Right cardiac atrium (tissue), 5 donors: ENCODE measurements at regions not wholly inside any gene's neighbourhood (a gene's known extent, or its start where the extent isn't known, plus 50 kb on each side); places are given as distances from the start of the nearest gene placed in this dataset.
A peak's percentile ranks its signal among the peaks of the same experiment; 100 is the strongest.

Experiments
- ATAC-seq, 2 donors: fragments of 200-7000 bp; cut with Tn5 transposase; one replicate each; pipeline versions ENCODE4 v1.8.0 to v1.9.1; 2020; ENCODE audit warnings: moderate library complexity in 2 of 2, mild to moderate bottlenecking in 1 of 2
- DNase-seq, 3 donors: peaks; one replicate each; pipeline ENCODE4 v3.0.0-alpha.2; 2020
- H3K27ac ChIP-seq: one replicate; pipeline ENCODE4 v1.5.1; 2013; ENCODE audit warnings: mild to moderate bottlenecking, low read length, control low read depth, moderate library complexity
- H3K27me3 ChIP-seq: one replicate; pipeline ENCODE4 v1.6.1; 2013; ENCODE audit not compliant: control insufficient read depth, insufficient read depth
- H3K4me1 ChIP-seq: one replicate; pipeline ENCODE4 v1.6.1; 2013; ENCODE audit warnings: low read length; ENCODE audit not compliant: control insufficient read depth, insufficient read depth
- H3K4me3 ChIP-seq: one replicate; pipeline ENCODE4 v1.5.1; 2013; ENCODE audit warnings: low read length, control low read depth
- H3K9me3 ChIP-seq: one replicate; pipeline ENCODE4 v1.6.1; 2013; ENCODE audit warnings: low read length; ENCODE audit not compliant: control insufficient read depth
- WGBS: extraction: QIAGEN DNeasy Blood & Tissue Kit; methylation state at CpG from one replicate; pipeline ENCODE4 v1.1.7; 2013; 5-methylcytosine and 5-hydroxymethylcytosine counted together
- intact Hi-C, 4 donors: fragments of 100-400 bp; cut with DNase I; formaldehyde crosslinking; loops; one replicate each; pipeline versions ENCODE4 v1.11.0 to v1.14.0; 2022 to 2023
- donor health status: healthy with polysubstance abuse.
- donor health status: DM: no; HTN: yes; CAD: no.
- donor health status: DM: no; HTN: no; CAD: no.
- donor health status: DM: no; HTN: yes; CAD: no; lungs with severe emphysema.
- donor health status: DM: yes; HTN: yes; CAD: no.

DNA sequence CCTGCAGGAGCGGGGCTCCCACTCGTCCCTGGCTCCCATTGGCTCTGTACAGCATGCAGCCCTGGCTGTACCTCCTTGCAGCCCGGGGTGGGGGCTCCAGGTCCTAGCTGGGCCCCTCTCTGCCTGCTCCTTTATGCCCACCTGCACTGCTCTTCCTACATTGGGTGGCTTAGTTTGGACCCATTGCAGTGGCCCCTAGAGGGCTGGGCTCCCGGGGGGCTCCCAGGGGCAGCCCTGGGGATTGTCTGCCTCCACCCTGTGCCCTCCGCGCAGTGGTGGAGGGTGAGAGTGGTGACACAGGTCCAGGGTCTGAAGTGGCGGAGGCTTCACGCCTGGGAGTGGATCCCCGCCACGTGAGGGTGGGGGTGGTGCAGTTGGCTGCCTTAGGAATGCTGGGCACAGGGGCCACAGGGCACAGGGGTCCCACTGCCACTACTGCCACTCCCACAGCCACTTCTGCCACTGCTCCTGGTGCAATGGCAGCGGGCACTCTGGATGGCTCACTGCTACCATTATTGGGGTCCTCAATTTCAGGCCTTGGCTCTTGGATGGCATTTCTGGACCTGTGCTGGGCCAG, 177.1 kb downstream of the ARL4A start:
- WGBS: 86% methylated on average over 11 of the region's 11 CpGs
- no peaks in the 10 kb centered on the region for H3K27me3 ChIP-seq
- no peaks in the 10 kb centered on the region for H3K4me1 ChIP-seq
- H3K4me3 ChIP-seq: no peak overlapping the region
- peak in 1 of 3 donors; percentile 25 for DNase-seq
- no peaks in the 10 kb centered on the region for H3K9me3 ChIP-seq
- intact Hi-C loops: no loop called here
- peak in 1 of 2 donors; percentile 45 for ATAC-seq
- H3K27ac ChIP-seq: no peak overlapping the region

DNA sequence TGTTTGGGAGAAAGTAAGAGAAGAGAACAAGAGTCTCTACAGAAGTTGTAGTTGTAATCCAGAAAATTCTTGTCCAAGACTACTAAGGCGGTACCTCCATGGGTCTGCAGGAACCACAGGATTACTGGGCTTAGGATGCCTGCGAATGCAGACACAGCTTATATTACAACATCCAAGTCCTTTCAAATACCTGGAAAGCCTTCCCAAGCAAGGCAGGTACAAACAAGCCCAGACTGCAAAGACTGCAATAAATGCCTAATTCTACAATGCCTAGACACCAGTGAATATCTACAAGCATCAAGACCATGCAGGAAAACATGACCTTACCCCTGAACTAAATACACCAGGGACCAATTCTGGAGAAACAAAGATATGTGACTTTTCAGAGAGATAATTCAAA, 178.2 kb downstream of the ARL4A start:
- Histone ChIP-seq H3K4me3 (no peak overlapping the region), H3K27ac (no peak overlapping the region), H3K4me1 (no peaks in the 10 kb centered on the region), H3K9me3 (no peaks in the 10 kb centered on the region), H3K27me3 (no peaks in the 10 kb centered on the region)
- DNase-seq: no peak
- intact Hi-C loops: no loop called here
- 98% methylated on average over 2 of the region's 2 CpGs for WGBS
- no peak for ATAC-seq

DNA sequence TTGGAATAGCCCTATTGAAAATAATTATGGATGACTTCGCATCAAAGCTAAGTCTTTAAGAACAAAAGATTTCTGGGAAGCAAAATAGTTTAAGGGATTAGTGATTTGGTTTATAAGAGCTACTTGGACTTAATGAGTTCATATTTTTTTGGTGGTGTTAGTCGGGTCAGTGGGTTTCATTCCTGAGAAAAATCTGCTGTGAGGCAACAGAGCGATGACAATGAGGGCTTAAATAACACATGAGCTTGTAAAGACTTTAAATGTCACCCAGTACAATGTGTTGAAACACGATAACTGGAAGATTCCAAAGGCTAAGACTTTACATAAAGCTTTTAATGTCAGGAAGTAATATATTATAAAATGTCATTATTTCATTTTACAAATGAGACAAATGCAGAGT, 178.8 kb downstream of the ARL4A start:
- no peak for DNase-seq
- Histone ChIP-seq H3K27me3 (no peaks in the 10 kb centered on the region), H3K27ac (no peak overlapping the region), H3K4me3 (no peak overlapping the region), H3K4me1 (no peaks in the 10 kb centered on the region), H3K9me3 (no peaks in the 10 kb centered on the region)
- 71% methylated on average over 4 of the region's 4 CpGs for WGBS
- intact Hi-C loops: no loop called here
- no peak for ATAC-seq

DNA sequence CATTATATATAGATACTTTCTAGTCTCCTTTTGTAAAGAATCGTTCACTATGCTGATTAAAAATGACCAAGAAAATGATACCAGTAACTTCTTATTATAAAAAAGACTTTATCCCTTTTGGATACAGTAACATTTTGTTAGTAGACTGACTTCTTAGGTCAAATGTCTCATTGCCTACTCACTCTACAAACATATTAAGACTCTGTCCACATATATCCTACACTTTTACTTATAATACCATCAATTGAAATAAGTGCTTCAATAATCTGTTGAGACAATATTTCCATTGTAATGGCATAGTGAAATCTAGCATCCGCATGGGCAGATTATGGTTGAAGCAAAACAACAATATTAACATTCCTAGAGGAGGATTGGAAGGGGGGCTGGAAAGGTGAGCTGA, 180.6 kb downstream of the ARL4A start:
- Histone ChIP-seq H3K9me3 (no peaks in the 10 kb centered on the region), H3K4me3 (no peak overlapping the region), H3K27me3 (no peaks in the 10 kb centered on the region), H3K4me1 (no peaks in the 10 kb centered on the region), H3K27ac (no peak overlapping the region)
- no peak for ATAC-seq
- intact Hi-C loops: no loop called here
- no peak for DNase-seq
- WGBS: 87% methylated on average over 2 of the region's 2 CpGs

DNA sequence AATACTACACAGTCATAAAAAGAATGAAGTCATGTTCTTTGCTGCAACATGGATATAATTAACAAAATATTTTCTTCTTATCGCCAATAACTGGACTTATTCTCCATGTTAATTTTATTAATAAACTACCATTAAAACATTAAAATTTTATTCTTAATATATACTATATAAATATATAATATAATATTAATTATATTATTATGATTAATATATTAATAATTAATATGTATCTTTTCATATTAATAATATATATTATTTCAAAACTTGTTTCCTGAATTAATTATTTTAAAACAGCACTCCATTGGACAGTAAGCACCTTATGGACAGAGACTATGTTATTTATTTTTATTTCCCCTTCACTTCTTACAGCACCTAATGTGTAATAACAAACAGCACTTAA, 182.8 kb downstream of the ARL4A start:
- intact Hi-C loops: no loop called here

DNA sequence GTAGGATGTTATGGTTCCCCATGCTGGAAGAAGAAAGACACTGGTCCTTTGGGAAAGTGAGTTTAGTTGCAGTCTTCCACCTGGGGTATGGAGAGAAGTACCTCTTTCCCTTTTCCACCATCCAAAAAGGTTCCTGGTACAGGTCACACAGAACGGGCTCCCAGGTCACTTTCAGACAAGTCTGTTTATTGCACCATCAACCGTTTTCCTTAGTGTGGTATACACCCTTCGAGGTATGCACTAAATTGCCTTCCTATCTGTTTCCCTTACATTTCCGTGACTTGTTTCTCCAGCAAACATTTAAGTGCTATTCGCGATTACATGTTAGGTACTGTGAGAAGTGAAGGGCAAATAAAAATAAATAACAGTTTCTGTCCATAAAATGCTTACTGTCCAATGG, 185.1 kb downstream of the ARL4A start:
- 93% methylated on average over 6 of the region's 6 CpGs for WGBS
- Histone ChIP-seq H3K4me1 (no peaks in the 10 kb centered on the region), H3K27me3 (no peaks in the 10 kb centered on the region), H3K9me3 (no peaks in the 10 kb centered on the region), H3K27ac (no peak overlapping the region), H3K4me3 (no peak overlapping the region)
- DNase-seq: no peak
- ATAC-seq: no peak
- intact Hi-C loops: no loop called here

More for the DNA sequence above, 182.8 kb downstream of the ARL4A start:
- DNase-seq (no peak), ATAC-seq (no peak)
- Histone ChIP-seq H3K27ac (no peak overlapping the region), H3K4me1 (no peaks in the 10 kb centered on the region), H3K27me3 (no peaks in the 10 kb centered on the region), H3K9me3 (no peaks in the 10 kb centered on the region), H3K4me3 (no peak overlapping the region)
- 99% methylated on average over 1 of the region's 1 CpG for WGBS

DNA sequence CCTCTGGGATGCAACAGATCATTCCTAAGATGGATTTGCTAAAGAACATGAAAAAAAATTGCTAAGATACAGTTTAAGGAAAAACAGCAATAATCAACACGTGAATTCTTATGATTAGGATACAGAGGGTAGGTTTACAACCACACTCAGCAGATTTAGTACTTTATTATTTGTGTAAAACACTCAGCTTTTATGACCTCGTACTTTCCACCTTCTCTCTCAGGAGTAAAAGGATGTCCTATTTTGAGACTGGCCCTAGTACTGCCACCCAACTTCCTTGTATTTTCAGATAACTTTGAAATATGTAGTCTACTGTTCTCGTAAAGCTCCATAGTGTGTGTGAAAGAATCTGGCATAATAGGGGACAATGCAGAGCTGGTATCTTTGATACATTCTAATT, 186.1 kb downstream of the ARL4A start:
- DNase-seq: no peak
- Histone ChIP-seq H3K27ac (no peak overlapping the region), H3K4me3 (no peak overlapping the region), H3K9me3 (no peaks in the 10 kb centered on the region), H3K4me1 (no peaks in the 10 kb centered on the region), H3K27me3 (no peaks in the 10 kb centered on the region)
- no peak for ATAC-seq
- intact Hi-C loops: no loop called here
- WGBS: 48% methylated on average over 3 of the region's 3 CpGs

DNA sequence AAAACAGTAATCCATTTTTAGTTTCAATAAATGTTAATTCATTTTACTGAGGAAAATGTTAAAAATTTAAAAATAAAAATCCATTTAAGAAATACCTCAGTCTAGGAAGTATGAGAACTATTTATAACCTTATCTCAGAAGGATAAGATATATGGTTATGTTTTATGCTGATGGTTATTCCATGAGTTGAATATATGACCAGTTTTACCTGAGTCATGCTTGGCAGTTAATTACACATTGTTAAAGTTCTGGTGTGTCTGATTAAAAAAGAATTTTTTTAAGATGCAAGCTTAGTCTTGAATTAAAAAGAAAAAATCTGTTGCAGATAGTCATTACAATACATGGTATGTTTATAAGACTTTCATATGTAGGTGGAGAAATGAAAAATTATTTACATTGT, 191.7 kb downstream of the ARL4A start:
- Histone ChIP-seq H3K4me1 (no peaks in the 10 kb centered on the region), H3K4me3 (no peak overlapping the region), H3K27ac (no peak overlapping the region), H3K27me3 (no peaks in the 10 kb centered on the region), H3K9me3 (no peaks in the 10 kb centered on the region)
- ATAC-seq (no peak), DNase-seq (no peak)
- intact Hi-C loops: no loop called here

DNA sequence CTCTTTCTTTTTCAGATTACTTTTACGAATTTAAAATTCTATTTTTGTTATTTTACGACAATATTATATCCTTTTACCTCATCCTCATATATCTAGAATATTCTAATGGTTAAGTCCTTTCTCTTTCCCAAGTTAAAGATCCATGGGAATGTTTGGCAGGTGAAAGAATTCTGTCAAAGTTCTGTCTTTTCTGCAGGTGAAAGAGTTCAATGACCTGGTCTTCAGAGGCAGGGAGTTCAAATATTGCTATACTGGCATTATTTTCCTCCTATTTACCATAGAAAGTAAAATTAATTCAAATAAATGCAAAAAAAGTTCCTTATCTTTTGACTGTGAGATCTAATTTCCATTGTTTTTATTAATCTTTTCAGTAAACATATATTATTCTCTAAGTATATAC, 194.3 kb downstream of the ARL4A start:
- DNase-seq (no peak), ATAC-seq (no peak)
- no peak overlapping the region for H3K4me3 ChIP-seq
- H3K27ac ChIP-seq: no peak overlapping the region
- intact Hi-C loops: no loop called here
- WGBS: 97% methylated on average over 2 of the region's 2 CpGs
- H3K27me3 ChIP-seq: no peaks in the 10 kb centered on the region
- H3K9me3 ChIP-seq: no peaks in the 10 kb centered on the region
- no peaks in the 10 kb centered on the region for H3K4me1 ChIP-seq

DNA sequence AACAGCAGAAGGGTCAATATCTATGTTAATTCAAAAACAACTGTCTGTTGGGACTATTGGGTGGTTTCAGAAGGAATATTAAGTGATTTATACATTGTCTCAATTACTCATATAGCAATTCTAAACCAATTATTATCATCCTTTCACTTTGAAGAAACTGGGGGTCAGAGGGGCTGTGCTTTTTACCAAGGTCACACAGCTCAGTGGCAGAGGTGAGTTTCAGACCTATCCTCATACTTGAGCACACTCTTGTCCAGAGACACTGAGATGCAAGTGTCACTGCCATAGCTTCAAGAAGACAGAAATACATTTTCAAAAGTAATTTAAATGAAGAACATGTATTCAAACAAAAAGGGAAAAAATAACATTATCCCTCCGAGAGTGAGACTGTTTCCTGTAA, 195.3 kb downstream of the ARL4A start:
- intact Hi-C loops: no loop called here
- DNase-seq (no peak), ATAC-seq (no peak)
- Histone ChIP-seq H3K27ac (no peak overlapping the region), H3K4me1 (no peaks in the 10 kb centered on the region), H3K9me3 (no peaks in the 10 kb centered on the region), H3K4me3 (no peak overlapping the region), H3K27me3 (no peaks in the 10 kb centered on the region)
- WGBS: 77% methylated on average over 1 of the region's 1 CpG

DNA sequence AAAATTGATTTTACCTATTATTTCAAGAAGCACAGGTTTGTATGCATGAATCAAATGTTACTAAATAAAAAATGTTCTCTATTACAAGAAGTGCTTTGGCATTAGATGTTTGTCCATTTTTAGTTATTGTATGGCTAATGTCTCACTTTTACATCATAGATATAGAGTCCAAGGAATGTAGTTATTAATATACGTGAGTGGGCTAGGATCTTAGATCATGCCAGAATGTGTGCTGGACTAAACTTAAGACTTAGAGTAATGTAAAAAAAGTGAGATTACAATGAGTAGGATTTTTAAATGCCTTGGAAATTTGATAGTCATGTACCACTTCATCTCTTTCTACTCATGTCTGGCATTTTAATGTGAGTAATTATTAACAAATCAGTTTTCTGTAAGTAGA, 196.6 kb downstream of the ARL4A start:
- Histone ChIP-seq H3K9me3 (no peaks in the 10 kb centered on the region), H3K27me3 (no peaks in the 10 kb centered on the region), H3K4me3 (no peak overlapping the region), H3K27ac (no peak overlapping the region), H3K4me1 (no peaks in the 10 kb centered on the region)
- DNase-seq (no peak), ATAC-seq (no peak)
- intact Hi-C loops: no loop called here
- 55% methylated on average over 1 of the region's 1 CpG for WGBS

DNA sequence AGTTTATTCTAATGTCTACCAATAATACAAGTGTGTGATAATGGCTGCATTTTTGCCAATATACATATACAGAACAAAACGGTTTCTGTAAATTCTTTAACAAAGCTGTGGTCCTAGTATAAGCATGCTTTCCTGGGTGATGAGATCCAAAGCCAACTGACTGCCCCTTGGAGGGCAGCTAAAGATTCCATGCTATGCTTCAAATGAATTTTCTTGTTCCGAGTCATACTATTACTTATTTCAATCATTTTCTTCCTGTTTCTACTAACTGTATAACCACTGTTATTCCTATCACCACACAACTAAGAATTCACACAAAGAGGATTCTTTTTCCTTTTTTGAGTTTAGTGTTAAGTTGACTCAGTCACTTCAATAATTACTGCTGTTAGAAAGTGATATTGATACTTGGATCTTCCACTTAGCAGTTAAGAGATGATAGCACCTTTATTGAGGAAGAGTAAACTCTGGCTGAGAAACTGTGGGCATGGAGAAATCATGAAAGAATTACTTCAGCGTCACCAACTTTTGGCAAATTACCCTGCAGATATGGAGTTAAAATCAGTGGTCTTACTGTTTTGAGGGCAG, 197.5 kb downstream of the ARL4A start:
- Histone ChIP-seq H3K4me3 (no peak overlapping the region), H3K9me3 (no peaks in the 10 kb centered on the region), H3K27me3 (no peaks in the 10 kb centered on the region), H3K27ac (no peak overlapping the region), H3K4me1 (no peaks in the 10 kb centered on the region)
- ATAC-seq: no peak
- no peak for DNase-seq
- 53% methylated on average over 3 of the region's 3 CpGs for WGBS
- intact Hi-C loops: no loop called here
